HFFc6 (cell line): ENCODE measurements at regions not wholly inside any gene's neighbourhood (a gene's known extent, or its start where the extent isn't known, plus 50 kb on each side); places are given as distances from the start of the nearest gene placed in this dataset.
"Not testable (repeated sequence)": the region's sequence is repeated elsewhere in the genome, so short reads cannot be mapped to it uniquely, and the experiment has no call there.

Experiments
- DNase-seq: peaks from one replicate; pipeline ENCODE4 v3.0.0-alpha.2; 2018
- H3K27ac Mint-ChIP-seq: 2 replicates; pipeline ENCODE4 v1.8.0; 2020; ENCODE audit warnings: mild to moderate bottlenecking, mixed read lengths
- H3K27me3 Mint-ChIP-seq: 2 replicates; pipeline ENCODE4 v1.8.0; 2021; ENCODE audit warnings: mild to moderate bottlenecking, moderate library complexity, mixed read lengths; ENCODE audit not compliant: insufficient read depth
- H3K36me3 Mint-ChIP-seq: 2 replicates; pipeline ENCODE4 v1.8.0; 2021; ENCODE audit warnings: low read depth, mixed read lengths
- H3K4me1 Mint-ChIP-seq: 2 replicates; pipeline ENCODE4 v1.8.0; 2020; ENCODE audit warnings: low read depth, mixed read lengths
- H3K4me3 Mint-ChIP-seq: 2 replicates; pipeline ENCODE4 v1.8.0; 2020; ENCODE audit warnings: mild to moderate bottlenecking, moderate library complexity, mixed read lengths
- H3K9me3 Mint-ChIP-seq: 2 replicates; pipeline ENCODE4 v1.8.0; 2020; ENCODE audit warnings: mild to moderate bottlenecking, mixed read lengths
- TF ChIP-seq, protein P1 (sequence below): fragments of 200-600 bp; sonication (generic); IDR thresholded peaks from 2 replicates; pipeline ENCODE4 v1.5.0; 2021; ENCODE audit warnings: antibody characterized with exemption, mild to moderate bottlenecking

- no peak for DNase-seq
- TF ChIP-seq, protein P1, sequence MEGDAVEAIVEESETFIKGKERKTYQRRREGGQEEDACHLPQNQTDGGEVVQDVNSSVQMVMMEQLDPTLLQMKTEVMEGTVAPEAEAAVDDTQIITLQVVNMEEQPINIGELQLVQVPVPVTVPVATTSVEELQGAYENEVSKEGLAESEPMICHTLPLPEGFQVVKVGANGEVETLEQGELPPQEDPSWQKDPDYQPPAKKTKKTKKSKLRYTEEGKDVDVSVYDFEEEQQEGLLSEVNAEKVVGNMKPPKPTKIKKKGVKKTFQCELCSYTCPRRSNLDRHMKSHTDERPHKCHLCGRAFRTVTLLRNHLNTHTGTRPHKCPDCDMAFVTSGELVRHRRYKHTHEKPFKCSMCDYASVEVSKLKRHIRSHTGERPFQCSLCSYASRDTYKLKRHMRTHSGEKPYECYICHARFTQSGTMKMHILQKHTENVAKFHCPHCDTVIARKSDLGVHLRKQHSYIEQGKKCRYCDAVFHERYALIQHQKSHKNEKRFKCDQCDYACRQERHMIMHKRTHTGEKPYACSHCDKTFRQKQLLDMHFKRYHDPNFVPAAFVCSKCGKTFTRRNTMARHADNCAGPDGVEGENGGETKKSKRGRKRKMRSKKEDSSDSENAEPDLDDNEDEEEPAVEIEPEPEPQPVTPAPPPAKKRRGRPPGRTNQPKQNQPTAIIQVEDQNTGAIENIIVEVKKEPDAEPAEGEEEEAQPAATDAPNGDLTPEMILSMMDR = no peak
- H3K27ac Mint-ChIP-seq = no peak overlapping the region
- no peaks in the 10 kb centered on the region for H3K9me3 Mint-ChIP-seq
- H3K36me3 Mint-ChIP-seq = no peaks in the 10 kb centered on the region
- H3K4me3 Mint-ChIP-seq = no peak overlapping the region
- H3K4me1 Mint-ChIP-seq = no peaks in the 10 kb centered on the region
- peaks cover 9% of the 10 kb centered on the region; the same call in 1 of the 2 replicates for H3K27me3 Mint-ChIP-seq
Observed at GRCh38 chr4:4948370-4948769, 70.9 kb downstream of the CYTL1 start.

DNA sequence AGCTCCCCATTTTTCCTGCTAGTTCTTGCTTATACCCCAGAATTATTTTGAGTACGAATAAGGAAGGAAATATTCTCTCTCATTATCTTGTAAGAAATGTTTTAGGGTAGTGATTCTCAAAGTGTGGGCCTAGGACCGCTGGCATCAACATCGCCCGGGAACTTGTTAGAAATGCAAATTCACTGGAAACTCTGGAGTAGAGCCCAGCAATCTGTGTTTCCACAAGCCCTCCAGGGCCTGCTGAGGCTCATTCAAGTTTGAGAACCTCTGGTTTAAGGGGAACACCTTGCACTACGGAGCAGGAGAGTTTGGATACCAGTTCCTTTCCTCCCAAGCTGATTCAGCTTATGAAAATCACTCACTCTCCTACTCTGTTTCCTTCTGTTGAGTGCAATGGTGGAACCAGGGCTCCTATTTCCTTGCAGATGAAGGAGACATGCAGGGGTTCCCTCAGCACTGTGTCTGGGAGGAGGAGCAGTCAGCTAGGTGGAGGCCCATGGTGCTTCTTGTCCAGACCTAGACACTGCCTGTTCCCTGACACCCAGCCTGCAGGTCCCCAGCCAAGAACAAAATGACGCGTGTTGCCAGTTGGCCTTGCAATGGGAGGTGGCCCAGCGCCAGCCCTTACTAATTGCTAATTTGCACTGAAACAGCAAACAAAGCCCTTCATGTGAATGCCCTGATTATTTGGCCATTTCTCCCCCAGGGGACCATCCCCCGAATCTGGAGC lies 68.5 kb downstream of the CYTL1 start:
- Mint-ChIP-seq H3K4me1 (no peaks in the 10 kb centered on the region), H3K4me3 (no peak overlapping the region), H3K9me3 (no peaks in the 10 kb centered on the region), H3K36me3 (no peaks in the 10 kb centered on the region), H3K27ac (no peak overlapping the region), H3K27me3 (peaks cover 9% of the 10 kb centered on the region; the same call in 1 of the 2 replicates)
- TF ChIP-seq, protein P1 = no peak
- no peak for DNase-seq

DNA sequence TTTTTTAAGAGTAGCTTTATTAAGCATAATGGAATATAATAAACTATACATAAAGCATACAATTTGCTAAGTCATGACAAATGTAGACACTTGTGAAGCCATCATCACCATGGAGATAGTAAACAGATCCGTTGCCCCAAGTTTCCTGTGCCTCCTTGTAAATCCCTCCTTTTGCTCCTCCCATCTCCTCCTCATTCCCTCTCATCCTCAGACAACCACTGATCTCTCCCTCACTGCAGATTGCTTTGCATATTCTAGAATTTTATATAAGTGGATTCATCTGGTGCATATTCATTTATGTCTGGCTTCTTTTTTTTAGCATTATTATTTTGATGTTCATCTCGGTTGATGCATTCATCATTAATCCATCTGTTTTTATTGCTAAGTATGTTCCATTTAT lies 67.0 kb downstream of the CYTL1 start:
- Mint-ChIP-seq H3K36me3 (no peaks in the 10 kb centered on the region), H3K4me1 (no peaks in the 10 kb centered on the region)
- TF ChIP-seq, protein P1 = no peak

DNA sequence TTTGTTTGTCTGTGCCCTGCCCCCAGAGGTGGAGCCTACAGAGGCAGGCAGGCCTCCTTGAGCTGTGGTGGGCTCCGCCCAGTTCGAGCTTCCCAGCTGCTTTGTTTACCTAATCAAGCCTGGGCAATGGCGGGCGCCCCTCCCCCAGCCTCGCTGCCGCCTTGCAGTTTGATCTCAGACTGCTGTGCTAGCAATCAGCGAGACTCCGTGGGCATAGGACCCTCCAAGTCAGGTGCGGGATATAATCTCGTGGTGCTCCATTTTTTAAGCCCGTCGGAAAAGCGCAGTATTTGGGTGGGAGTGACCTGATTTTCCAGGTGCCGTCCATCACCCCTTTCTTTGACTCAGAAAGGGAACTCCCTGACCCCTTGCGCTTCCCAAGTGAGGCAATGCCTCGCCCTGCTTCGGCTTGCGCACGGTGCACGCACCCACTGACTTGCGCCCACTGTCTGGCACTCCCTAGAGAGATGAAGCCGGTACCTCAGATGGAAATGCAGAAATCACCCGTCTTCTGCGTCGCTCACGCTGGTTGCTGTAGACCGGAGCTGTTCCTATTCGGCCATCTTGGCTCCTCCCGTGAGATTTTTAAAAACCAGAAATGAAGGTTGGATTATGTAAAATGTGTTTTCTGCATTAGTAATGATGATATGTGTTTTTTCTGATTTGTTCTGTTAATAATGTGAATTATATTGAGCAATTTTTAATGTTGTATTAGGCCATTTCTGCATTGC lies 59.7 kb downstream of the CYTL1 start:
- not testable (repeated sequence) for H3K27me3 Mint-ChIP-seq, H3K4me3 Mint-ChIP-seq, H3K36me3 Mint-ChIP-seq, H3K4me1 Mint-ChIP-seq, H3K27ac Mint-ChIP-seq, DNase-seq
- peaks cover 38% of the 10 kb centered on the region for H3K9me3 Mint-ChIP-seq

More for the DNA sequence above, 67.0 kb downstream of the CYTL1 start:
- Mint-ChIP-seq H3K9me3 (no peaks in the 10 kb centered on the region), H3K27ac (no peak overlapping the region), H3K27me3 (peaks cover 9% of the 10 kb centered on the region; the same call in 1 of the 2 replicates), H3K4me3 (no peak overlapping the region)
- no peak for DNase-seq

GRCh38 chr4:4960574-4960973 lies 58.7 kb downstream of the CYTL1 start:
- no peak for DNase-seq
- Mint-ChIP-seq H3K4me3 (no peak overlapping the region), H3K27me3 (no peaks in the 10 kb centered on the region), H3K9me3 (peaks cover 38% of the 10 kb centered on the region), H3K27ac (no peak overlapping the region), H3K36me3 (peaks cover 9% of the 10 kb centered on the region), H3K4me1 (no peaks in the 10 kb centered on the region)
- TF ChIP-seq, protein P1 = no peak

GRCh38 chr4:4961936-4962335 lies 57.3 kb downstream of the CYTL1 start:
- Mint-ChIP-seq H3K9me3 (peaks cover 38% of the 10 kb centered on the region), H3K27me3 (no peaks in the 10 kb centered on the region; the same call in 1 of the 2 replicates), H3K36me3 (peaks cover 9% of the 10 kb centered on the region), H3K27ac (no peak overlapping the region), H3K4me3 (no peak overlapping the region), H3K4me1 (no peaks in the 10 kb centered on the region)
- no peak for DNase-seq
- TF ChIP-seq, protein P1 = no peak
